ENCODE measurements at regions not wholly inside any gene's neighbourhood (a gene's known extent, or its start where the extent isn't known, plus 50 kb on each side); places are given as distances from the start of the nearest gene placed in this dataset.

DNA sequence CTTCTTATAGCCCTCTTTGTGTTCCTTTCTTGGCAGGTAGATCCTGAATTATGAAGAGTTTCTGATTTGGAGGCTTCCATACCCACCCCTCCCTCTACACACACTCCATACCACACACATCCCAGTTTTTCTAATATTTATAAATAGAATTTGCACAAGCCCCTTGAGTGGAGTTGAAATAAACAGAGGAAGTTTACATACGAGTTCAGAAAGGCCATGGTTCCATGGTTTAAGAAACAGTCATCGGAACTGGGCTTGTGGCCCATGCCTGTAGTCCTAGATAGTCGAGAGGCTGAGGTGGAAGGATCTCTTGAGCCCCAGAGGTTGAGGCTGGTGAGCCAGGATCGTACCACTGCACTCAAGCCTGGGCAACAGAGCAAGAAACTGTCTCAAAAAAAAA, 62.7 kb upstream of the TANC1 start:
- Mint-ChIP-seq H3K27me3 (no peaks in the 10 kb centered on the region), H3K36me3 (ENCODE audit: low read depth) (no peaks in the 10 kb centered on the region), H3K4me1 (no peaks in the 10 kb centered on the region), H3K9me3 (ENCODE audit: low read depth) (no peaks in the 10 kb centered on the region), H3K27ac (no peak overlapping the region), H3K4me3 (no peak overlapping the region)
- intact Hi-C loops (cut with DNase I, micrococcal nuclease), result no loop called here
- no peak for ATAC-seq
- POLR2A ChIA-PET, result no interaction called here
- CTCF ChIA-PET, result no interaction called here
- no peak for DNase-seq

- POLR2A ChIA-PET, result no interaction called here
- H3K36me3 Mint-ChIP-seq (ENCODE audit: low read depth), result no peaks in the 10 kb centered on the region
- H3K27me3 Mint-ChIP-seq, result no peaks in the 10 kb centered on the region
- no peak overlapping the region for H3K4me3 Mint-ChIP-seq
- no peak overlapping the region for H3K27ac Mint-ChIP-seq
- CTCF ChIA-PET, result interaction anchor here (1.1 to 1.2 kb wide), 2 partner anchors 211 to 650 kb away, joined by 3 read pairs; no protein-coding TSS in a partner anchor
- DNase-seq (no peak), ATAC-seq (no peak)
- no peaks in the 10 kb centered on the region for H3K9me3 Mint-ChIP-seq (ENCODE audit: low read depth)
- intact Hi-C loops (cut with DNase I, micrococcal nuclease), result no loop called here
- H3K4me1 Mint-ChIP-seq, result no peaks in the 10 kb centered on the region
These were observed 60.4 kb upstream of the TANC1 start for GRCh38 chr2:158907926-158908456.

DNA sequence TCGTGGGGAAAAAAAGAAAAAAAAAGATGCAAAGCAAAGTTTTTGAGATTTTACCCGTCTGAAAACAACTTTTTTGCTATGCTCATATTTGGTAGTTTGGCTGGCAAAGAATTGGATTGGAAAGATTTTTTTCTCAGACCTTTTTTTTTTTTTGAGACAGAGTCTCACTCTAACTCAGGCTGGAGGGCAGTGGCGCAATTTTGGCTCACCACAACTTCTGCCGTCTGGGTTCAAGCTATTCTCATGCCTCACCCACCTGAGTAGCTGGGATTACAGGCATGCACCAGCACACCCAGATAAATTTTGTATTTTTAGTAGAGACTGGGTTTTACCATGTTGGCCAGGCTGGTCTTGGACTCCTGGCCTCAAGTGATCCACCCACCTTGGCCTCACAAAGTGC, 56.3 kb upstream of the TANC1 start:
- H3K27me3 Mint-ChIP-seq, result no peaks in the 10 kb centered on the region
- no peak overlapping the region for H3K4me3 Mint-ChIP-seq
- DNase-seq (no peak), ATAC-seq (no peak)
- no peaks in the 10 kb centered on the region for H3K9me3 Mint-ChIP-seq (ENCODE audit: low read depth)
- ChIA-PET CTCF (interaction anchor here (1.1 kb wide), 1 partner anchor 209 kb away, joined by 4 read pairs; no protein-coding TSS in a partner anchor), POLR2A (no interaction called here)
- no peak overlapping the region for H3K27ac Mint-ChIP-seq
- H3K4me1 Mint-ChIP-seq, result no peaks in the 10 kb centered on the region
- intact Hi-C loops (cut with DNase I, micrococcal nuclease), result no loop called here
- no peaks in the 10 kb centered on the region for H3K36me3 Mint-ChIP-seq (ENCODE audit: low read depth)

DNA sequence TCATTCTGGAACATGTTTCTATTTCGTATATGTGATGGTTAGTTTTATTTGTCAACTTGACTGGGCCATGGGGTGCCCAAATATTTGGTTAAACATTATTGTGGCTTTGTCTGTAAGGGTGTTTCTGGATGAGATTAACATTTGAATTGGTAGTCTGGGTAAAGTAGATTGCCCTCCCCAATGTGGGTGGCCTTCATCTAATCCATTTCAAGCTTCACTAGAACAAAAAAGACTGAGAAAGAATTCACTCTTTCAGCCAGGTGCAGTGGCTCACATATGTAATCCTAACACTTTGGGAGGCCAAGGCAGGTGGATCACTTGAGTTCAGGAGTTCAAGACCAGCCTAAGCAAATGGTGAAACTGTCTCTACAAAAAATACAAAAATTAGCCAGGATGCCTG, 55.7 kb upstream of the TANC1 start:
- POLR2A ChIA-PET, result no interaction called here
- Mint-ChIP-seq H3K4me1 (no peaks in the 10 kb centered on the region), H3K9me3 (ENCODE audit: low read depth) (no peaks in the 10 kb centered on the region), H3K36me3 (ENCODE audit: low read depth) (no peaks in the 10 kb centered on the region), H3K27me3 (no peaks in the 10 kb centered on the region), H3K27ac (no peak overlapping the region), H3K4me3 (no peak overlapping the region)
- CTCF ChIA-PET, result interaction anchor here (1.1 kb wide), 1 partner anchor 208 kb away, joined by 4 read pairs; no protein-coding TSS in a partner anchor
- DNase-seq (no peak), ATAC-seq (no peak)
- intact Hi-C loops (cut with DNase I, micrococcal nuclease), result no loop called here

GRCh38 chr2:158914066-158914465, 54.4 kb upstream of the TANC1 start:
- ATAC-seq (no peak), DNase-seq (no peak)
- intact Hi-C loops (cut with DNase I, micrococcal nuclease), result no loop called here
- no peak overlapping the region for H3K4me3 Mint-ChIP-seq
- H3K4me1 Mint-ChIP-seq, result no peaks in the 10 kb centered on the region
- no peak overlapping the region for H3K27ac Mint-ChIP-seq
- no peaks in the 10 kb centered on the region for H3K36me3 Mint-ChIP-seq (ENCODE audit: low read depth)
- POLR2A ChIA-PET, result no interaction called here
- H3K9me3 Mint-ChIP-seq (ENCODE audit: low read depth), result no peaks in the 10 kb centered on the region
- CTCF ChIA-PET, result no interaction called here
- no peaks in the 10 kb centered on the region for H3K27me3 Mint-ChIP-seq

DNA sequence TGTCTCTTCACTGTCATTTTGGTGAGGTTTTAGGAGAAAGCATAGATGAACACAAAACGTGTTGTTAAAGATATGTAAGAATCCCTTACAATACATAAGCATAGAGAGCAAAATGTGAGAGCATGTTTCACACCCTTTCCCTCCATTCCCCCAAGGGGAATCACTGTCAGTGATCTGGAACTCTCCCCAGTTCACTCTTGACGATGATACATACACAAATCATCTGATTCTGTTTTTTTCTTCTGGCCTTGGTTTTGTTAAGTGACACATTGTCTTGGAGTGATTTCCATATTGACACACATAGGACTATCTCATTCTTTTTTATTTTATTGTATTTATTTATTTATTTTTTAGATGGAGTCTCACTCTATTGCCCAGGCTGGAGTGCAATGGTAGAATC, 53.7 kb upstream of the TANC1 start:
- intact Hi-C loops (cut with DNase I, micrococcal nuclease), result no loop called here
- POLR2A ChIA-PET, result no interaction called here
- ATAC-seq (no peak), DNase-seq (no peak)
- Mint-ChIP-seq H3K4me1 (no peaks in the 10 kb centered on the region), H3K36me3 (ENCODE audit: low read depth) (no peaks in the 10 kb centered on the region), H3K9me3 (ENCODE audit: low read depth) (no peaks in the 10 kb centered on the region), H3K27me3 (no peaks in the 10 kb centered on the region), H3K27ac (no peak overlapping the region), H3K4me3 (no peak overlapping the region)
- CTCF ChIA-PET, result no interaction called here

DNA sequence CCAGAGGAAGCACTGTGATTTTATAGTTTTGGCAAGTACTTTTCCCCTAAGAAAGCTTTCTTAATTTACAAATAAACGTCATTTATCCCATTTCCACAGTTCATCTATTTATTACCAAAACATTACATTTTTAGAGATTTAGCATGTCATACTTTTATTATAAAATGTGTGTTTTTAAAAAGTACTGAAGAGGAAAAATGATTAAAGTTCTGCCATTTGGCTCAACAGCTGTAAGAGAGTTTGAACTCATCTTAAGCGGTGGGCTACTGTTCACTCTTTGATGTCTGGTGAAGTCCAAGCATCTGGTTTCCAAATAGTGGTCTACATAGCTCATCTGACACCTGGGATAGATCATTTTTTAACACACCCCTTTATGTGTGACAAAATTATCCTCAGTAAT, 51.3 kb upstream of the TANC1 start:
- ChIA-PET CTCF (interaction anchor here (0.9 kb wide), 1 partner anchor 16 kb away, joined by 3 read pairs; no protein-coding TSS in a partner anchor), POLR2A (no interaction called here)
- Mint-ChIP-seq H3K4me3 (no peak overlapping the region), H3K4me1 (no peaks in the 10 kb centered on the region), H3K9me3 (ENCODE audit: low read depth) (no peaks in the 10 kb centered on the region), H3K36me3 (ENCODE audit: low read depth) (no peaks in the 10 kb centered on the region), H3K27me3 (no peaks in the 10 kb centered on the region), H3K27ac (no peak overlapping the region)
- no peak for DNase-seq
- no peak for ATAC-seq
- intact Hi-C loops (cut with DNase I, micrococcal nuclease), result no loop called here

- DNase-seq, result no peak
- CTCF ChIA-PET, result interaction anchor here (1.0 kb wide), 1 partner anchor 200 kb away, joined by 4 read pairs; no protein-coding TSS in a partner anchor
- ATAC-seq, result no peak
- intact Hi-C loops (cut with DNase I, micrococcal nuclease), result no loop called here
- POLR2A ChIA-PET, result no interaction called here
- H3K4me1 Mint-ChIP-seq, result no peaks in the 10 kb centered on the region
- H3K27ac Mint-ChIP-seq, result no peak overlapping the region
- H3K36me3 Mint-ChIP-seq (ENCODE audit: low read depth), result no peaks in the 10 kb centered on the region
- H3K27me3 Mint-ChIP-seq, result peaks cover 2% of the 10 kb centered on the region
- H3K9me3 Mint-ChIP-seq (ENCODE audit: low read depth), result no peaks in the 10 kb centered on the region
- no peak overlapping the region for H3K4me3 Mint-ChIP-seq
These were observed 50.0 kb upstream of the TANC1 start for GRCh38 chr2:158918452-158918851.

Measured in activated CD4-positive, alpha-beta T cell treated with anti-CD3 and anti-CD28 coated beads for 36 hours (primary cell).